Liver (tissue), 7 donors: ENCODE measurements at regions not wholly inside any gene's neighbourhood (a gene's known extent, or its start where the extent isn't known, plus 50 kb on each side); places are given as distances from the start of the nearest gene placed in this dataset.

Experiments used
- DNase-seq: peaks from one replicate; pipeline ENCODE4 v3.0.0-alpha.2; 2017; ENCODE audit warnings: low spot score
- H3K27ac ChIP-seq, 2 donors: one replicate each; pipeline ENCODE4 v1.7.0; 2013; ENCODE audit warnings: inconsistent platforms in 2 of 2, low read length in 2 of 2, control low read depth in 1 of 2, low read depth in 1 of 2, mild to moderate bottlenecking in 1 of 2
- H3K27me3 ChIP-seq, 4 donors: one replicate each; pipeline versions ENCODE4 v1.6.1 to v1.7.0; 2013; ENCODE audit warnings: low read length in 3 of 4, inconsistent platforms in 1 of 4, mild to moderate bottlenecking in 1 of 4, moderate library complexity in 1 of 4; ENCODE audit not compliant: control insufficient read depth in 4 of 4, insufficient read depth in 4 of 4
- H3K36me3 ChIP-seq, 4 donors: one replicate each; pipeline versions ENCODE4 v1.6.1 to v1.7.0; 2013; ENCODE audit warnings: low read length in 3 of 4, mild to moderate bottlenecking in 3 of 4, low read depth in 1 of 4, moderate library complexity in 1 of 4; ENCODE audit not compliant: control insufficient read depth in 4 of 4, insufficient read depth in 3 of 4
- H3K4me1 ChIP-seq, 4 donors: one replicate each; pipeline versions ENCODE4 v1.6.1 to v1.7.0; 2013; ENCODE audit warnings: low read length in 3 of 4, mild to moderate bottlenecking in 3 of 4, moderate library complexity in 1 of 4; ENCODE audit not compliant: control insufficient read depth in 4 of 4, insufficient read depth in 4 of 4
- H3K4me3 ChIP-seq, 3 donors: one replicate each; pipeline versions ENCODE4 v1.6.1 to v1.7.0; 2013; ENCODE audit warnings: low read length in 3 of 3, control low read depth in 1 of 3, low read depth in 1 of 3, mild to moderate bottlenecking in 1 of 3
- H3K9ac ChIP-seq, 2 donors: one replicate each; pipeline ENCODE4 v1.7.0; 2013; ENCODE audit warnings: low read length in 2 of 2, mild to moderate bottlenecking in 2 of 2, moderate library complexity in 2 of 2, control low read depth in 1 of 2, low read depth in 1 of 2
- H3K9me3 ChIP-seq, 4 donors: one replicate each; pipeline versions ENCODE4 v1.6.1 to v1.7.0; 2013; ENCODE audit warnings: low read length in 3 of 4; ENCODE audit not compliant: control insufficient read depth in 4 of 4
- EGR1 ChIP-seq, 2 donors: IDR thresholded peaks; 2 replicates each; pipeline ENCODE4 v1.6.1; 2016 to 2018; ENCODE audit warnings: antibody characterized with exemption in 2 of 2, low read depth in 2 of 2
- FOXA1 ChIP-seq: IDR thresholded peaks from 2 replicates; pipeline ENCODE4 v1.6.1; 2016; ENCODE audit warnings: antibody characterized with exemption
- GABPA ChIP-seq, 2 donors: IDR thresholded peaks in 1 of 2; conservative IDR thresholded peaks in 1 of 2; 2 replicates each; pipeline ENCODE4 v1.6.1; 2016; ENCODE audit warnings: antibody characterized with exemption in 2 of 2, mild to moderate bottlenecking in 1 of 2, moderate library complexity in 1 of 2
- HNF4A ChIP-seq, 2 donors: conservative IDR thresholded peaks; 2 replicates each; pipeline ENCODE4 v1.6.1; 2016; ENCODE audit warnings: antibody characterized with exemption in 2 of 2, mild to moderate bottlenecking in 2 of 2
- HNF4G ChIP-seq: IDR thresholded peaks from 2 replicates; pipeline ENCODE4 v1.6.1; 2016; ENCODE audit warnings: antibody characterized with exemption
- JUND ChIP-seq, 2 donors: IDR thresholded peaks; 2 replicates each; pipeline ENCODE4 v1.6.1; 2016; ENCODE audit warnings: antibody characterized with exemption in 2 of 2
- NR2F2 ChIP-seq: IDR thresholded peaks from 2 replicates; pipeline ENCODE4 v1.6.1; 2016; ENCODE audit warnings: antibody characterized with exemption
- RAD21 ChIP-seq, 2 donors: IDR thresholded peaks; 2 replicates each; pipeline ENCODE4 v1.6.1; 2016; ENCODE audit warnings: antibody characterized with exemption in 2 of 2, mild to moderate bottlenecking in 2 of 2
- REST ChIP-seq: IDR thresholded peaks from 2 replicates; pipeline ENCODE4 v1.6.1; 2016; ENCODE audit warnings: antibody characterized with exemption, mild to moderate bottlenecking
- RXRA ChIP-seq, 2 donors: IDR thresholded peaks; 2 replicates each; pipeline ENCODE4 v1.6.1; 2017 to 2018; ENCODE audit warnings: antibody characterized with exemption in 2 of 2, mild to moderate bottlenecking in 1 of 2
- SP1 ChIP-seq: IDR thresholded peaks from 2 replicates; pipeline ENCODE4 v1.6.1; 2018; ENCODE audit warnings: antibody characterized with exemption, mild to moderate bottlenecking
- TAF1 ChIP-seq: conservative IDR thresholded peaks from 2 replicates; pipeline ENCODE4 v1.6.1; 2016; ENCODE audit warnings: antibody characterized with exemption, mild to moderate bottlenecking
- WGBS: extraction: QIAGEN DNeasy Blood & Tissue Kit; methylation state at CpG from one replicate; pipeline ENCODE4 v1.1.7; 2013; 5-methylcytosine and 5-hydroxymethylcytosine counted together
- TF ChIP-seq, protein P1 (sequence below): IDR thresholded peaks from 2 replicates; pipeline ENCODE4 v1.6.1; 2016; ENCODE audit warnings: antibody characterized with exemption
- donor health status: healthy.
- donor health status: healthy.
- donor health status: healthy.
- donor health status: healthy.

- TF ChIP-seq GABPA (IDR thresholded peaks at IDR 0.05 in 1 of 2, conservative IDR thresholded peaks at IDR 0.05 in 1 of 2) = no peak
These were observed 395.7 kb upstream of the SLC24A2 start (continued) for GRCh38 chr9:20184541-20184940.

DNA sequence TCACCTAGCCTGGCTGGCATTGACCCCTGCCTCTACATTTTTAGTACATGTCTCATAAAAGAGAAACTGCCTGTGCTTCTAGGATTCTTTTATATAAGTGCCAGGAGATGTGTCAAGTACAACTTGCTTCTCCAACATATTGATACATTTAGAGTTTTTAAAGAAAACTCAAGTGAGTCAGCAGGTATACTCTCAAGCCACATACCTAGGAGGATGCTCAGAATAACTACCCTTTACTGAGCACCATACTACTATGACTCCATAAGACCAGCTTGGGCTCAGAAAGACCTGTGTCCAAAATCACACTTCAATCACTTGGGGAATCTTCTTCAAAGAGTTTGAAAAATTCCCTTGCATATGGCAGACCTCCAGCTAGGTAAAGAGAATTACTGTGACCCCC, 389.8 kb upstream of the SLC24A2 start:
- Histone ChIP-seq H3K36me3 (no peaks in the 10 kb centered on the region), H3K9ac (no peak overlapping the region), H3K27ac (no peak overlapping the region), H3K27me3 (no peaks in the 10 kb centered on the region), H3K4me1 (no peaks in the 10 kb centered on the region), H3K9me3 (peaks cover 0 to 2% (median 0%) of the 10 kb centered on the region in 4 donors), H3K4me3 (no peak overlapping the region)
- no peak for DNase-seq
- TF ChIP-seq SP1 (no peak), GABPA (IDR thresholded peaks at IDR 0.05 in 1 of 2, conservative IDR thresholded peaks at IDR 0.05 in 1 of 2) (no peak), RAD21 (IDR thresholded peaks at IDR 0.05) (no peak), FOXA1 (no peak), REST (no peak), HNF4G (no peak), NR2F2 (no peak)

DNA sequence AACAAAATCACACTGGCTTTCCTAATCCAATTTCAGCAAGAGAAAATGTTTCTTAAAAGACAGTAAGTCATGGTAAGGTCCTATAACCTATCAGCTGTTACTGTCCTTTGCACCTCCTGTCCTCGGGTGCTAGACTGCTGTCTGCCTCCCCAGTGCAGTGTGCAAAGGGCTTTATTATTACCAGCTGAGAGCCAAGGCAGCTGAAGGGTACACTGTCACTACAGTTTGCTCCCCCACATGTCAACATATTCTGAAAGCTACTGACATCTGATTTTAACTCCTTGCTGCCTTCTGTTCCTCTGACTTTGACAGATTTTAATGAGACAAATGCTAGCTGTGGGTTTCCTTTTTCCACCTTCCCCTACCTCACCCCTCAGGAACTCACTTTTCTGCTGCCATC, 389.4 kb upstream of the SLC24A2 start:
- Histone ChIP-seq H3K27me3 (no peaks in the 10 kb centered on the region), H3K4me3 (no peak overlapping the region), H3K27ac (no peak overlapping the region), H3K36me3 (no peaks in the 10 kb centered on the region), H3K4me1 (no peaks in the 10 kb centered on the region), H3K9ac (no peak overlapping the region), H3K9me3 (no peaks in the 10 kb centered on the region)
- TF ChIP-seq SP1 (no peak), TAF1 (no peak), HNF4G (no peak), NR2F2 (no peak), HNF4A (conservative IDR thresholded peaks at IDR 0.05) (no peak), RXRA (IDR thresholded peaks at IDR 0.05) (no peak)
- DNase-seq = no peak
- WGBS = 28% methylated on average over 1 of the region's 1 CpG

- Histone ChIP-seq H3K27me3 (no peaks in the 10 kb centered on the region), H3K4me1 (no peaks in the 10 kb centered on the region), H3K36me3 (no peaks in the 10 kb centered on the region), H3K9ac (no peak overlapping the region), H3K4me3 (no peak overlapping the region), H3K27ac (no peak overlapping the region), H3K9me3 (peaks cover 3 to 19% (median 5%) of the 10 kb centered on the region in 4 donors)
- no peak for TF ChIP-seq RAD21 (IDR thresholded peaks at IDR 0.05)
- no peak for TF ChIP-seq REST
- TF ChIP-seq HNF4A (conservative IDR thresholded peaks at IDR 0.05) = no peak
- TF ChIP-seq, protein P1, sequence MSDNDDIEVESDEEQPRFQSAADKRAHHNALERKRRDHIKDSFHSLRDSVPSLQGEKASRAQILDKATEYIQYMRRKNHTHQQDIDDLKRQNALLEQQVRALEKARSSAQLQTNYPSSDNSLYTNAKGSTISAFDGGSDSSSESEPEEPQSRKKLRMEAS = no peak
- no peak for TF ChIP-seq EGR1 (IDR thresholded peaks at IDR 0.05; ENCODE audit: low read depth in 2 of 2)
- TF ChIP-seq JUND (IDR thresholded peaks at IDR 0.05) = no peak
- no peak for TF ChIP-seq NR2F2
- 84% methylated on average over 3 of the region's 3 CpGs for WGBS
- no peak for DNase-seq
These were observed 381.3 kb upstream of the SLC24A2 start for GRCh38 chr9:20170122-20170521.
